HEK293T (cell line): ENCODE measurements at regions not wholly inside any gene's neighbourhood (a gene's known extent, or its start where the extent isn't known, plus 50 kb on each side); places are given as distances from the start of the nearest gene placed in this dataset.

Experiments
- ARNT ChIP-seq: fragments of 450-650 bp; IDR thresholded peaks from 2 replicates; pipeline ENCODE4 v1.6.1; 2017; ENCODE audit warnings: mild to moderate bottlenecking
- ELF4 ChIP-seq: fragments of 450-650 bp; IDR thresholded peaks from 2 replicates; pipeline ENCODE4 v1.6.1; 2017; ENCODE audit warnings: antibody characterized with exemption
- FOXA1 ChIP-seq: fragments of 450-650 bp; IDR thresholded peaks from 2 replicates; pipeline ENCODE4 v1.6.1; 2016; ENCODE audit warnings: mild to moderate bottlenecking
- FOXK2 ChIP-seq: fragments of 450-650 bp; IDR thresholded peaks from 2 replicates; pipeline ENCODE4 v1.6.1; 2016; ENCODE audit warnings: mild to moderate bottlenecking
- HDGF ChIP-seq: fragments of 450-650 bp; IDR thresholded peaks from 2 replicates; pipeline ENCODE4 v1.6.1; 2017; ENCODE audit warnings: antibody characterized with exemption, borderline replicate concordance
- L3MBTL2 ChIP-seq: fragments of 450-650 bp; conservative IDR thresholded peaks from 2 replicates; pipeline ENCODE4 v1.6.1; 2016; ENCODE audit warnings: mild to moderate bottlenecking
- LEF1 ChIP-seq: fragments of 450-650 bp; IDR thresholded peaks from 2 replicates; pipeline ENCODE4 v1.6.1; 2017; ENCODE audit warnings: mild to moderate bottlenecking, borderline replicate concordance

DNA sequence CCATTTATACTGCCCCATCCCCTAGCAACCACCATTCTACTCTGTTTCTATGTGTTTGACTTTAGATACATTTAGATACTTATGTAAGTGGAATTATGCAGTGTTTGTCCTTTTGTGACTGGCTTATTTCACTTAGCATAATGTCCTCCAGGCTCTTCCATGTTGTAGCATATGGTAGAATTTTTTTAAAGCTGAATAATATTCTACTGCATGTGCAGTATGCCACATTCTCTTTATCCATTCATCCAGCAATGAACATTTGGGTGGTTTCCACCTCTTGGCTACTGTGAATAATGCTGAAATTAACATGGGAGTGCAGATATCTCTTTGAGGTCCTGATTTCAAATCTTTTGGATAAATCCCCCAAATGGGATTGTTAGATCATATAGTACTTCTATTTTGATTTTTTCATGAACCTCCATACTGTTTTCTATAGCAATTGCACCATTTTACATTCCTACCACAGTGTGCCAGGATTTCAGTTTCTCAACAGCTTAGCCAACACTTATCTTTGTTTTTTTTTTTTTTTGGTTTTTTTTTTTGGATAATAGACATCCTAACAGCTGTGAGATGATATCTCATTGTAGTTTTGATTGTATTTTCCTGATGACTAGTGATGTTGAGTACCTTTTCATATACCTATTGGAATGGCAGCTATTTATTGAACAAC lies 105.9 kb upstream of the LNX1 start:
- TF ChIP-seq FOXA1 (no peak), LEF1 (no peak), FOXK2 (no peak), ARNT (no peak), HDGF (no peak), L3MBTL2 (no peak), ELF4 (no peak)
